ENCODE measurements at regions not wholly inside any gene's neighbourhood (a gene's known extent, or its start where the extent isn't known, plus 50 kb on each side); places are given as distances from the start of the nearest gene placed in this dataset.

- TF ChIP-seq POLR2A (IDR thresholded peaks at IDR 0.05) = no peak
- no peak for TF ChIP-seq CTCF (IDR thresholded peaks at IDR 0.05)
These were observed 212.9 kb upstream of the GRID2 start for GRCh38 chr4:92090887-92091286.

Measured in body of pancreas (tissue), 4 donors.